ENCODE measurements at regions not wholly inside any gene's neighbourhood (a gene's known extent, or its start where the extent isn't known, plus 50 kb on each side); places are given as distances from the start of the nearest gene placed in this dataset.
"Not testable (repeated sequence)": the region's sequence is repeated elsewhere in the genome, so short reads cannot be mapped to it uniquely, and the experiment has no call there.

GRCh38 chr4:189667386-189667785 is 273.3 kb upstream of the FRG1 start:
- not testable (repeated sequence) for TF ChIP-seq CTCF, EP300, POLR2A (IDR thresholded peaks at IDR 0.05)
